LNCaP clone FGC (cell line): ENCODE measurements at regions not wholly inside any gene's neighbourhood (a gene's known extent, or its start where the extent isn't known, plus 50 kb on each side); places are given as distances from the start of the nearest gene placed in this dataset.

ENCODE experiments used
- DNase-seq: peaks from one replicate; pipeline ENCODE4 v3.0.0-alpha.2; 2011; ENCODE audit warnings: low read depth
- H3K4me3 ChIP-seq: 2 replicates; pipeline ENCODE4 v1.5.1; 2011; ENCODE audit warnings: mild to moderate bottlenecking, low read depth, low read length, control low read depth
- CTCF ChIP-seq: IDR thresholded peaks from 2 replicates; pipeline ENCODE4 v1.5.1; 2012; ENCODE audit warnings: mild to moderate bottlenecking; ENCODE audit not compliant: control insufficient read depth, insufficient read depth; ENCODE audit errors: extremely low read depth

DNA sequence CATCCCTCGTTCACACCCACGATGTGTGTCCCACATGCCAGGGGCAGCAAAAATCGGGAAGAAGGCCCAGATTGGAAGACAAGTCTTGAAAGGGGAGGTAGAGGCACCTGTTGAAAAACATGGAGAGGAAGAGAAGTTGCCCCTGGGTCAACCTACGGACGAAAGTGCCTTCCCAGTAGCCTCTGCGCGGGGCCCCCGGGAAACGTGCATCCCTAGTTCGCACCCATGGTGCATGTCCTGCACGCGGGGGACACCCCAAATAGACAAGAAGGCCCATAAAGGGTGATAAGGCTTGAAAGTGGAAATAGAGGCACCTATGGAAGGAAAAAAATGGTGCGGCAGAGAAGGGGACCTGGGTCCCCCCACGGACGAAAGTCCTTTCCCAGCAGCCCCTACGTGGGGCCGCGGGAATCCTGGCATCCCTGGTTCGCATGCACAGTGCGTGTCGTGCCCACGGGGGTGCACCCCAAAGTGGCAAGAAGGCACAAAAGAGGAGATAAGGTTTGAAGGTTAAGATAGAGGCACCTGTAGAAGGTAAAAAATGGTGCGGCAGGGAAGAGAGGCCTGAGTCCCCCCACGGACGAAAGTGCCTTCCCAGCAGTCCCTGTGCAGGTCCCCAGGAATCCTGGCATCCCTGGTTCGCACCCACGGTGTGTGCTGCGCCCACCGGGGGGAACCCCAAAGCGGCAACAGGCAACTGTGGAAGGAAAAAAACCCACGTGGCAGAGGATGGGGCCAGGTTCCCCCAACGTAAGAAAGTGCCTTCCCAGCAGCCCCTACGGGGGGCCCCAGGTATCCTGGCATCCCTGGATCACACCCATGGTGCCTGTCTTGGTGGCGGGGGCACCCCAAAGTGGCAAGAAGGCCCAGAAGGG, 278.3 kb downstream of the ALG10 start:
- TF ChIP-seq CTCF: no peak
- no peak overlapping the region for H3K4me3 ChIP-seq
- no peak for DNase-seq

DNA sequence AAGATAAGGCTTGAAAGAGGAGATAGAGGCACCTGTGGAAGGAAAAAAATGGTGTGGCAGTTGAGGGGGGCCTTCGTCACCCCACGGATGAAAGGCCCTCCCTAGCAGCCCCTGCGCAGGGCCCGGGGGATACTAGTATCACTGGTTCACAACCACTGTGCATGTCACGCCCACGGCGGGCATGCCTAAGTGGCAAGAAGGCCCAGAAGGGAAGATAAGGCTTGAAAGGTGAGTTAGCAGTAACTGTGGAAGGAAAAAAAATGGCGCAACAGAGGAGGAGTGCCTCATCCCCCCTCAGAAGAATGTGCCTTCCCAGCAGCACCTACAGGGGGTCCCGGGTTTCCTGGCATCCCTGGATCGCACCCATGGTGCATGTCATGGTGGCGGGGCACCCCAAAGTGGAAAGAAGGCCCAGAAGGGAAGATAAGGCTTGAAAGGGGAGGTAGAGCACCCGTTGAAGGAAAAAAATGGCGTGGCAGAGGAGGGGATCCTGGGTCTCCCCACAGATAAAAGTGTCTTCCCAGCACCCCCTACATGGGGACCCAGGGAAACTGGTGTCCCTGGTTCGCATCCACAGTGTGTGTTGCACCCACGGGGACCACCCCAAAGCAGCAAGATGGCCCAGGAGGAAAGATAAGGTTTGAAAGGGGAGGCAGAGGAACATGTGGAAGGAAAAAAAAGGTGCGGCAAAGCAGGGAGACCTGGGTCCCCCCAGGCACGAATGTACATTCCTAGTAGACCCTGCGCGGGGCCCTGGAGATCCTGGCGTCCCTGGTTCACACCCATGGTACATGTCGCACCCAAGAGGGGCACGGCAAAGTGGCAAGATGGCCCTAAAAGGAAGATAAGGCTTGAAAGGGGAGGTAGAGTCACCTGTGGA, 279.2 kb downstream of the ALG10 start:
- no peak for DNase-seq
- no peak overlapping the region for H3K4me3 ChIP-seq
- no peak for TF ChIP-seq CTCF

DNA sequence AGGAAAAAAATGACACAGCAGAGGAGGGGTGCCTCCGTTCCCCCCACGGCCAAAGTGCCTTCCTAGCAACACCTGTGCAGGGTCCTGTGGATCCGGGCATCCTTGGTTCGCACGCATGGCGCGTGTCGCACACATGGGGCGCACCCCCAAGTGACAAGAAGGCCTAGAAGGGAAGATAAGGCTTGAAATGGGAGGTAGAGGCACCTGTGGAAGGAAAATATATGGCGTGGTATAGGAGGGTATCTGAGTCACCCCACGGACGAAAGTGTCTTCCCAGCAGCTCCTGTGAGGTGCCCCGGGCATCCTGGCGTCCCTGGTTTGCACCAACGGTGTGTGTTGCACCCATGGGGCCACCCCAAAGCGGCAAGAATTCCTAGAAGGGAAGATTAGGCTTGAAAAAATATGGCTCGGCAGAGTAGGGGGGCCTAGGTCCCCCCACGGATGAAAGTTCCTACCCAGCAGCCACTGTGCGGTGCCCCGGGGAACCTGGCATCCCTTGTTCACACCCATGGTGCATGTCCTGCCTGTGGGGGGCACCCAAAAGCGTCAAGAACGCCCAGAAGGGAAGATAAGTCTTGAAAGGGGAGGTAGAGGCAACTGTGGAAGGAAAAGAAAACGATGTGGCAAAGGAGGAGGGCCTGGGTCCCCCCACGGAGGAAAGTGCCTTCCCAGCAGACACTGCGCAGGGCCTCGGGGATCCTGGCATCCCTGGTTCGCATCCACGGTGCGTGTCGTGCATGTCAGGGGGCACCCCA, 280.0 kb downstream of the ALG10 start:
- no peak for DNase-seq
- H3K4me3 ChIP-seq: no peak overlapping the region
- no peak for TF ChIP-seq CTCF

DNA sequence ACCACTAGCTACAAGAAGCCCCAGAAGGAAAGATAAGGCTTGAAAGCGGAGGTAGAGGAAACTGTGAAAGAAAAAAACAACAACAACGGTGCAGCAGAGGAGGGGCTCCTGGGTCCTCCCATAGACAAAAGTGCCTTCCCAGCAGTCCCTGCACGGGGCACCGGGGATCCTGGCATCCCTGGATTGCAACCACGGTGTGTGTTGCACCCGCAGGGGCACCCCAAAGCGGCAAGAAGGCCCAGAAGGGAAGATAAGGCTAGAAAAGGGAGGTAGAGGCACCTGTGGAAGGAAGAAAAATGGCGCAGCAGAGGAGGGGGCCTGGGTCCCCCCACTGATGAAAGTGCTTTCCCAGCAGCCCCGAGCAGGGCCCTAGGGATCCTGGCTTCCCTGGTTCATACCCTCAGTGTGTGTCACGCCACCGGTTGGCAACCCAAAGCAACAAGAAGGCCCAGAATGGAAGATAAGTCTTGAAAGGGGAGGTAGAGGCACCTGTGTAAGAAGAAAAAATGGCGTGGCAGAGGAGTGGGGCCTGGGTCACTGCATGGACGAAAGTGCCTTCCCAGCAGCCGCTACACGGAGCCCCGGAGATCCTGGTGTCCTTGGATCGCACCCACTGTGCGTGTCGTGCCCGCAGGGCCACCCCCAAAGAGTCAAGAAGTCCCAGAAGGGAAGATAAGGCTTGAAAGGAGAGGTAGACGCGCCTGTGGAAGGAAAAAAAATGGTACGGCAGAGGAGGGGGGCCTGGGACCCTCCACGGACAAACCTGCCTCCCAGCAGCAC, 281.0 kb downstream of the ALG10 start:
- no peak overlapping the region for H3K4me3 ChIP-seq
- TF ChIP-seq CTCF: no peak
- DNase-seq: no peak

DNA sequence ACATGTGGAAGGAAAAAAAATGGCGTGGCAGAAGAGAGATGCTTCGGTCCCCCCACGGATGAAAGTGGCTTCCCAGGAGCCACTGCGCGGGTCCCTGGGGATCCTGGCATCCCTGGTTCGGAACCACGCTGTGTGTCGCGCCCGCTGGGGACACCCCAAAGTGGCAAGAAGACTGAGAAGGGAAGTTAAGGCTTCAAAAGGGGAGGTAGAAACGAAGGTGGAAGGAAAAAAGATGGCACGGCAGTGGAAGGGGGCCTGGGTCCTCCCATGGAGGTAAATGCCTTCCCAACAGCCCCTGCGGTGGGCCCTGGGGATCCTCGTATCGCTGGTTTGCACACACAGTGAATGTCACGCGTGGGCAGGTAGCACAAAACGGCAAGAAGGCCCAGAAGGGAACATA, 281.7 kb downstream of the ALG10 start:
- DNase-seq: no peak
- H3K4me3 ChIP-seq: no peak overlapping the region
- TF ChIP-seq CTCF: no peak

DNA sequence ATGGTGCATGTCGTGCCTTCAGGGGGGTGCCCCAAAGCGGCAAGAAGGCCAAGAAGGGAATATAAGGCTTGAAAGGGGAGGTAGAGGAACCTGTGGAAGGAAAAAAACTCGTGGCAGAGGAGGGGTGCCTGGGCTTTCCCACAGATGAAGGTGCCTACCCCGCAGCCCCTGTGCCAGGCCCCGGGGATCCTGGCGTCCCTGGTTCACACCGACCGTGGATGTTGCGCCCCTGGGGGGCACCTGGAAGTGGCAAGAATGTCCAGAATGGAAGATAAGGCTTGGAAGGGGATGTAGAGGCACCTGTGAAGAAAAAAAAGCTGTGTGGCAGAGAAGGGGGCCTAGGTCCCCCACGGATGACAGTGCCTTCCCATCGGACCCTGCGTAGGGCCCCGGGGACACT, 282.2 kb downstream of the ALG10 start:
- H3K4me3 ChIP-seq: no peak overlapping the region
- TF ChIP-seq CTCF: no peak
- no peak for DNase-seq
